Progenitor cell of endocrine pancreas (in vitro differentiated cells): ENCODE measurements at regions not wholly inside any gene's neighbourhood (a gene's known extent, or its start where the extent isn't known, plus 50 kb on each side); places are given as distances from the start of the nearest gene placed in this dataset.

ENCODE experiments used
- DNase-seq: peaks from one replicate; pipeline ENCODE4 v3.0.0; 2021; ENCODE audit warnings: low spot score; ENCODE audit not compliant: unreplicated experiment
- H3K27ac Mint-ChIP-seq: 2 replicates; pipeline ENCODE4 v1.8.0; 2021; ENCODE audit warnings: mild to moderate bottlenecking, moderate library complexity, mixed read lengths
- H3K27me3 Mint-ChIP-seq: 2 replicates; pipeline ENCODE4 v1.8.0; 2021; ENCODE audit warnings: mixed read lengths
- H3K36me3 Mint-ChIP-seq: 2 replicates; pipeline ENCODE4 v1.8.0; 2022; ENCODE audit warnings: mixed read lengths; ENCODE audit not compliant: insufficient read depth
- H3K4me1 Mint-ChIP-seq: 2 replicates; pipeline ENCODE4 v1.8.0; 2021; ENCODE audit warnings: low read depth, mixed read lengths
- H3K4me3 Mint-ChIP-seq: 2 replicates; pipeline ENCODE4 v1.8.0; 2021; ENCODE audit warnings: low read depth, mild to moderate bottlenecking, moderate library complexity, mixed read lengths
- H3K9me3 Mint-ChIP-seq: 2 replicates; pipeline ENCODE4 v1.8.0; 2021; ENCODE audit warnings: low read depth, mixed read lengths
- TF ChIP-seq, protein P1 (sequence below): fragments of 200-600 bp; sonication (generic); IDR thresholded peaks from one replicate; pipeline ENCODE4 v1.5.0; 2021; ENCODE audit warnings: antibody characterized with exemption, mild to moderate bottlenecking; ENCODE audit not compliant: unreplicated experiment

DNA sequence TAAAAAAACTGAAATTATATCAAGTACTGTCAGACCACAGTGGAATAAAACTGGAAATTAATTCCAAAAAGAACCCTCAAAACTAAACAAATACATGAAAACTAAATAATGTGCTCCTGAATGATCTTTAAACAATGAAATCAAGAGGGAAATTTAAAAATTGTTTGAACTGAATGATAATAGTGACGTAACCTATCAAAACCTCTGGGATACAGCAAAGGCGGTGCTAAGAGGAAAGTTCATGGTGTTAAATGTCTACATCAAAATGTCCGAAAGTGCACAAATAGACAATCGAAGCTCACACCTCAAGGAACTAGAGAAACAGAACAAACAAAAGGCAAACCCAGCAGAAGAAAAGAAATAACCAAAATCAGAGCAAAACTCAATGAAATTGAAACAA, 70.8 kb upstream of the TUBA3C start:
- Mint-ChIP-seq H3K9me3 (peaks cover 76% of the 10 kb centered on the region), H3K4me3 (no peak overlapping the region), H3K27me3 (no peaks in the 10 kb centered on the region)

DNA sequence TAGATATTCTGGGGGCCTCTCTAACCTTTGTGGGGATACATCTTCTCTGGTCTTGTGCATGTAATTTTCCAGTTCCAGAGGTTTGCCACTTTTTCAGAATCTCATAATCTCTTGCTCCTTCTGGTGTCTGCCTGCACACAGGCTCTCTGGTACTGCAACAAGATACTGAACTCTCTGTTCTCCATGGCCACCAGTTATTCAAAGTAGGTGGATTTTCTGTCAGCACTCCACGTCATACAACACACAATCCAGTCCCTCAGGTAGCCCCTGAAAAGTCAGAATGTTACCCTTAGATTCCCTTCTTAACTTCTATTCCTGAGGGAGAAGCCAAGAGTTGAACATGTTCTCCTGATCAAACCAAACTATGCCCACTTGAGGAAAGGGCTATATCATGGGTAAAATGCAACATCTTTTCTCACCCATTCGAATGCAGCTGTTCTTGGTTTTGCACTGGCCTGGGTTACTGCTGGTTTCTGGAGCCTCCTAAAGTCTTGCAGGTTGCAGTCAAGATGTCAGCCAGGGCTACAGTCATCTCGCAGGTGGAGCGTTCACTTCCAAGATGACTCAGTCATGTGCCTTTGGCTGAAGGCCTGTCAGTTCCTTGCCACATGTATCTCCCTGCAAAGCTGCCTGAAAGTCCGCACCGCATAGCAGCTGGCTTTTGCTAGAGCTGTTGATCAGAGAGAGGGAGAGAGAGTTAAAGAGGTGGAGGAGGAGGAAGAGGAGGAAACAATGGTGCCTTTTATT, 57.7 kb upstream of the TUBA3C start:
- peaks cover 59% of the 10 kb centered on the region for H3K9me3 Mint-ChIP-seq
- H3K27ac Mint-ChIP-seq = no peak overlapping the region
- TF ChIP-seq, protein P1, sequence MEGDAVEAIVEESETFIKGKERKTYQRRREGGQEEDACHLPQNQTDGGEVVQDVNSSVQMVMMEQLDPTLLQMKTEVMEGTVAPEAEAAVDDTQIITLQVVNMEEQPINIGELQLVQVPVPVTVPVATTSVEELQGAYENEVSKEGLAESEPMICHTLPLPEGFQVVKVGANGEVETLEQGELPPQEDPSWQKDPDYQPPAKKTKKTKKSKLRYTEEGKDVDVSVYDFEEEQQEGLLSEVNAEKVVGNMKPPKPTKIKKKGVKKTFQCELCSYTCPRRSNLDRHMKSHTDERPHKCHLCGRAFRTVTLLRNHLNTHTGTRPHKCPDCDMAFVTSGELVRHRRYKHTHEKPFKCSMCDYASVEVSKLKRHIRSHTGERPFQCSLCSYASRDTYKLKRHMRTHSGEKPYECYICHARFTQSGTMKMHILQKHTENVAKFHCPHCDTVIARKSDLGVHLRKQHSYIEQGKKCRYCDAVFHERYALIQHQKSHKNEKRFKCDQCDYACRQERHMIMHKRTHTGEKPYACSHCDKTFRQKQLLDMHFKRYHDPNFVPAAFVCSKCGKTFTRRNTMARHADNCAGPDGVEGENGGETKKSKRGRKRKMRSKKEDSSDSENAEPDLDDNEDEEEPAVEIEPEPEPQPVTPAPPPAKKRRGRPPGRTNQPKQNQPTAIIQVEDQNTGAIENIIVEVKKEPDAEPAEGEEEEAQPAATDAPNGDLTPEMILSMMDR = no peak
- H3K36me3 Mint-ChIP-seq = peaks cover 4% of the 10 kb centered on the region
- H3K4me3 Mint-ChIP-seq = no peak overlapping the region
- no peak for DNase-seq
- no peaks in the 10 kb centered on the region for H3K4me1 Mint-ChIP-seq
- no peaks in the 10 kb centered on the region for H3K27me3 Mint-ChIP-seq

More for the DNA sequence above, 70.8 kb upstream of the TUBA3C start:
- Mint-ChIP-seq H3K36me3 (peaks cover 5% of the 10 kb centered on the region), H3K27ac (no peak overlapping the region), H3K4me1 (no peaks in the 10 kb centered on the region)
- no peak for DNase-seq
- TF ChIP-seq, protein P1 = no peak
